Fibroblast of lung (primary cell): ENCODE measurements at regions not wholly inside any gene's neighbourhood (a gene's known extent, or its start where the extent isn't known, plus 50 kb on each side); places are given as distances from the start of the nearest gene placed in this dataset.
"Not testable (repeated sequence)": the region's sequence is repeated elsewhere in the genome, so short reads cannot be mapped to it uniquely, and the experiment has no call there.

Source experiments
- CTCF ChIP-seq, 2 donors: IDR thresholded peaks in 1 of 2; conservative IDR thresholded peaks in 1 of 2; 1 replicate in 1 of 2; 2 replicates in 1 of 2; pipeline ENCODE4 v1.5.1; 2011 to 2012; ENCODE audit warnings: low read length in 2 of 2, control low read depth in 1 of 2, inconsistent platforms in 1 of 2, low read depth in 1 of 2, mild to moderate bottlenecking in 1 of 2
- EZH2 ChIP-seq: IDR thresholded peaks from 2 replicates; pipeline ENCODE4 v1.5.1; 2012; ENCODE audit warnings: low read length, control low read depth, mild to moderate bottlenecking; ENCODE audit errors: missing control alignments

GRCh38 chr21:43283925-43284221 lies 115.1 kb downstream of the CRYAA start:
- not testable (repeated sequence) for TF ChIP-seq CTCF (conservative IDR thresholded peaks at IDR 0.05 in 1 of 2, IDR thresholded peaks at IDR 0.05 in 1 of 2; ENCODE audit: low read depth in 1 of 2, low read length in 2 of 2); EZH2
